Mesenchymal stem cell (in vitro differentiated cells and primary cell): ENCODE measurements at regions not wholly inside any gene's neighbourhood (a gene's known extent, or its start where the extent isn't known, plus 50 kb on each side); places are given as distances from the start of the nearest gene placed in this dataset.

ENCODE experiments used
- DNase-seq: peaks from one replicate; pipeline ENCODE4 v3.0.0-alpha.2; 2013
- H2AFZ ChIP-seq: one replicate; pipeline ENCODE4 v1.6.1; 2013; ENCODE audit warnings: low read depth, mild to moderate bottlenecking, control low read depth, inconsistent platforms, low read length, moderate library complexity
- H2AK5ac ChIP-seq: 2 replicates; pipeline ENCODE4 v1.6.1; 2013; ENCODE audit warnings: low read length, moderate library complexity, mild to moderate bottlenecking, inconsistent platforms; ENCODE audit not compliant: severe bottlenecking
- H2BK120ac ChIP-seq: one replicate; pipeline ENCODE4 v1.6.1; 2013; ENCODE audit warnings: low read depth, mild to moderate bottlenecking, inconsistent platforms, low read length, moderate library complexity
- H2BK12ac ChIP-seq, 2 experiments: one replicate each; pipeline ENCODE4 v1.6.1; 2013; ENCODE audit warnings: inconsistent platforms in 2 of 2, low read length in 2 of 2, mild to moderate bottlenecking in 2 of 2, moderate library complexity in 2 of 2, control low read depth in 1 of 2
- H2BK15ac ChIP-seq: one replicate; pipeline ENCODE4 v1.6.1; 2013; ENCODE audit warnings: mild to moderate bottlenecking, low read depth, inconsistent platforms; ENCODE audit not compliant: poor library complexity, severe bottlenecking
- H2BK5ac ChIP-seq: 2 replicates; pipeline ENCODE4 v1.6.1; 2013; ENCODE audit warnings: low read depth, mild to moderate bottlenecking, low read length, control low read depth, inconsistent platforms; ENCODE audit not compliant: poor library complexity, severe bottlenecking
- H3K14ac ChIP-seq, 2 experiments: one replicate each; pipeline ENCODE4 v1.6.1; 2013; ENCODE audit warnings: inconsistent platforms in 2 of 2, low read length in 2 of 2, control low read depth in 1 of 2, mild to moderate bottlenecking in 1 of 2, moderate library complexity in 1 of 2
- H3K18ac ChIP-seq, 2 experiments: one replicate each; pipeline ENCODE4 v1.6.1; 2013; ENCODE audit warnings: inconsistent platforms in 2 of 2, low read length in 2 of 2, control low read depth in 1 of 2, low read depth in 1 of 2, mild to moderate bottlenecking in 1 of 2
- H3K23ac ChIP-seq, 2 experiments: one replicate each; pipeline ENCODE4 v1.6.1; 2013; ENCODE audit warnings: inconsistent platforms in 2 of 2, low read length in 2 of 2, mild to moderate bottlenecking in 2 of 2, moderate library complexity in 2 of 2, control low read depth in 1 of 2
- H3K27ac ChIP-seq: 2 replicates; pipeline ENCODE4 v1.5.1; 2013; ENCODE audit warnings: mild to moderate bottlenecking, moderate library complexity, low read length, control low read depth, inconsistent platforms; ENCODE audit not compliant: poor library complexity, severe bottlenecking
- H3K27me3 ChIP-seq, 2 experiments: 2 replicates each; pipeline versions ENCODE4 v1.6.1 to v1.7.0; 2013; ENCODE audit warnings: low read length in 2 of 2, mild to moderate bottlenecking in 2 of 2, moderate library complexity in 2 of 2, control low read depth in 1 of 2, inconsistent platforms in 1 of 2; ENCODE audit not compliant: control insufficient read depth in 1 of 2, insufficient read depth in 1 of 2
- H3K36me3 ChIP-seq, 2 experiments: 2 replicates each; pipeline versions ENCODE4 v1.6.1 to v1.7.0; 2013; ENCODE audit warnings: low read length in 2 of 2, control low read depth in 1 of 2, inconsistent platforms in 1 of 2, low read depth in 1 of 2, mild to moderate bottlenecking in 1 of 2; ENCODE audit not compliant: insufficient read depth in 2 of 2, control insufficient read depth in 1 of 2
- H3K4ac ChIP-seq, 2 experiments: one replicate each; pipeline ENCODE4 v1.6.1; 2013; ENCODE audit warnings: inconsistent platforms in 2 of 2, low read length in 2 of 2, mild to moderate bottlenecking in 2 of 2, moderate library complexity in 2 of 2, control low read depth in 1 of 2, low read depth in 1 of 2
- H3K4me1 ChIP-seq: 2 replicates; pipeline ENCODE4 v1.6.1; 2013; ENCODE audit warnings: low read depth, low read length, control low read depth; ENCODE audit not compliant: control insufficient read depth, insufficient read depth
- H3K4me2 ChIP-seq: 2 replicates; pipeline ENCODE4 v1.6.1; 2013; ENCODE audit warnings: low read length, mild to moderate bottlenecking, inconsistent platforms; ENCODE audit not compliant: poor library complexity, severe bottlenecking
- H3K4me3 ChIP-seq, 2 experiments: 2 replicates each; pipeline versions ENCODE4 v1.5.1 to v1.7.0; 2013; ENCODE audit warnings: low read length in 2 of 2, mild to moderate bottlenecking in 2 of 2, control low read depth in 1 of 2, low read depth in 1 of 2; ENCODE audit not compliant: insufficient read depth in 1 of 2
- H3K79me1 ChIP-seq: replicated peaks from 2 replicates; pipeline ENCODE4 v1.6.1; 2013; ENCODE audit warnings: mild to moderate bottlenecking, control low read depth, low read length, inconsistent platforms; ENCODE audit not compliant: poor library complexity, severe bottlenecking
- H3K9ac ChIP-seq: 2 replicates; pipeline ENCODE4 v1.7.0; 2013; ENCODE audit warnings: mild to moderate bottlenecking, low read length, moderate library complexity
- H3K9me3 ChIP-seq: 2 replicates; pipeline ENCODE4 v1.7.0; 2013; ENCODE audit warnings: mild to moderate bottlenecking, low read length; ENCODE audit not compliant: control insufficient read depth
- H4K8ac ChIP-seq: one replicate; pipeline ENCODE4 v1.6.1; 2013; ENCODE audit warnings: inconsistent platforms, mild to moderate bottlenecking, low read length, moderate library complexity
- H4K91ac ChIP-seq: one replicate; pipeline ENCODE4 v1.6.1; 2013; ENCODE audit warnings: mild to moderate bottlenecking, low read length, inconsistent platforms
- WGBS: methylation state at CpG from one replicate; pipeline ENCODE4 v1.1.7; 2013; ENCODE audit warnings: mixed read lengths; 5-methylcytosine and 5-hydroxymethylcytosine counted together

DNA sequence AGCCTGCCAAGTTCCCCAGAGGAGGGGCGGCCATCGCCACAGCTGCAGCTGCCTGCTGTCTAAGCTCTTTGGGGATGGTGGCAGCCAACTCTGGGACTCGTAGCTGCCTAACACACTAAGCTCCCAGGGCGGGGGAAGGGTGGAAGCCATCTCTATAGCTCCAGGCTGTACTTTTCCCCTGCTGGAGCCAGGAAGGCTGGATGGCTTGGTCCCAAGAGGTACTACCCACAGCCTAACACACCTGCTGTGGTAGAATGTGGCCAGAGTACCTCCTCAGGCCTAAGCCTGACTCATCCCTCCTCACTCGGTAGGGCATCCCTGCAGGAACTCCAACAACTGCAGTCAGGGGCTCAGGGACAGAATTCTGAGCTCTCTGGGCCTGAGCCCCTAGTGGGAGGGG, 151.7 kb upstream of the TAC1 start:
- no peak overlapping the region for H4K8ac ChIP-seq
- no peak overlapping the region for H2BK5ac ChIP-seq
- no peaks in the 10 kb centered on the region for H3K27me3 ChIP-seq
- H2AFZ ChIP-seq = no peak overlapping the region
- no peak overlapping the region for H2BK15ac ChIP-seq
- no peak overlapping the region for H4K91ac ChIP-seq
- H3K18ac ChIP-seq = no peak overlapping the region
- H3K4me3 ChIP-seq = no peak overlapping the region
- no peak for DNase-seq
- no peak overlapping the region for H3K23ac ChIP-seq
- no peak overlapping the region for H3K14ac ChIP-seq
- no peak overlapping the region for H2BK120ac ChIP-seq
- H2AK5ac ChIP-seq = no peak overlapping the region
- no peak overlapping the region for H3K27ac ChIP-seq
- 77% methylated on average over 4 of the region's 5 CpGs for WGBS
- no peaks in the 10 kb centered on the region for H3K36me3 ChIP-seq
- H3K79me1 ChIP-seq = no peaks in the 10 kb centered on the region
- no peak overlapping the region for H3K4ac ChIP-seq
- no peaks in the 10 kb centered on the region for H3K4me1 ChIP-seq
- H3K9ac ChIP-seq = no peak overlapping the region
- H3K4me2 ChIP-seq = no peak overlapping the region
- H3K9me3 ChIP-seq = peaks cover 18% of the 10 kb centered on the region
- H2BK12ac ChIP-seq = no peak overlapping the region

DNA sequence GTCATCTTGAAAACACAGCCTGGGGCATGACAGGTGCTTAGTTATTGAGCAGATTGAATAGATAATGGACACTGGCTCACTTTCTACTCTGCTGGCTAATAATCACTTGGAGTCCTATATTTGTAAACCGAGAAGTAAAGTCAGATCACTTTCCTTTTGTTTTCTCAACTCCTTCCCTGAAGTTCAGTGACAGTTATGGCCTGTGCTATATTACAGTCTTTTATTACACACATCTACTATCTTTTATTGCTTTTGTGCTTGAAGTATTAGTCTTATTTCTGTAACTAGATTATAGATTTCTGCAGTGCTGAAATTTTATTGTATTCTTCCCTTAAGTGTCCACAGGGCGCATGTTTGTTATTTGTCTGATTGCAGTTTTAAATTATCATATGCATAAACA, 136.4 kb upstream of the TAC1 start:
- Histone ChIP-seq H3K9me3 (peaks cover 9% of the 10 kb centered on the region), H2BK12ac (no peak overlapping the region), H3K4ac (no peak overlapping the region), H3K23ac (no peak overlapping the region), H3K9ac (no peak overlapping the region), H3K4me1 (no peaks in the 10 kb centered on the region), H2BK15ac (no peak overlapping the region), H3K27ac (no peak overlapping the region), H3K79me1 (no peaks in the 10 kb centered on the region), H2BK120ac (no peak overlapping the region), H3K4me3 (no peak overlapping the region), H2AK5ac (no peak overlapping the region), H2BK5ac (no peak overlapping the region), H3K18ac (no peak overlapping the region), H3K4me2 (no peak overlapping the region), H3K27me3 (no peaks in the 10 kb centered on the region), H2AFZ (no peak overlapping the region), H4K8ac (no peak overlapping the region), H3K14ac (no peak overlapping the region), H3K36me3 (no peaks in the 10 kb centered on the region), H4K91ac (no peak overlapping the region)
- DNase-seq = no peak
- WGBS = no CpG with 5 or more reads among the region's 2 CpGs

DNA sequence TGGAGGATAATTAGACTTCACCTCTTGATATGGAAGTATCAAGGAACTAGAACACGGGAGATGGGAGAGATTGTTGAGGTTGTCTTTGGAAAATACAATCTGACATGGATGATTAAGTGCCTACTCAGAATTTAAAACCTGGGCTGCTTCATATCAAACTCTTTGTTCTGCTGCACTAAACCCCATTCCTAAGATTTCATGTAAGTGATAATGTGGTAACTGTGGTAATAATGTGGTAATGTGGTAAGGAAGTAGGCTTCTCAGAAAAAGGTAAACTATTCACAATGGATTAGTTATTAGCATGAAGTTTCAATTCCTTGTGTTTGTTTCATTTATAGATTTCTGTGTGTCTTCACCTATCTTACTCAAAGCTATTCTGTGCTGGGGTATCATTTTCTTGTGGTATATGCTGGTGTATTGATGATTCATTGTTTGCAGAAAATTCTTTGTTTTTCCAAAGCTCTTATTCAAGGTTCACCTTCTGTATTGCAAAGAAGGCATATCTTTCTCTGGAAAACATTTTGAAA, 129.9 kb upstream of the TAC1 start:
- Histone ChIP-seq H3K23ac (no peak overlapping the region), H2BK120ac (no peak overlapping the region), H3K4me3 (no peak overlapping the region), H3K9ac (no peak overlapping the region), H2AFZ (no peak overlapping the region), H3K36me3 (no peaks in the 10 kb centered on the region), H4K91ac (no peak overlapping the region), H2BK5ac (no peak overlapping the region), H3K4ac (no peak overlapping the region), H2AK5ac (no peak overlapping the region), H3K27ac (no peak overlapping the region), H3K18ac (no peak overlapping the region), H3K9me3 (peaks cover 19% of the 10 kb centered on the region), H3K79me1 (no peaks in the 10 kb centered on the region), H3K14ac (no peak overlapping the region), H2BK12ac (no peak overlapping the region), H3K27me3 (no peaks in the 10 kb centered on the region), H4K8ac (no peak overlapping the region), H3K4me1 (no peaks in the 10 kb centered on the region), H3K4me2 (no peak overlapping the region), H2BK15ac (no peak overlapping the region)
- 67% methylated on average over 1 of the region's 1 CpG for WGBS
- DNase-seq = no peak

DNA sequence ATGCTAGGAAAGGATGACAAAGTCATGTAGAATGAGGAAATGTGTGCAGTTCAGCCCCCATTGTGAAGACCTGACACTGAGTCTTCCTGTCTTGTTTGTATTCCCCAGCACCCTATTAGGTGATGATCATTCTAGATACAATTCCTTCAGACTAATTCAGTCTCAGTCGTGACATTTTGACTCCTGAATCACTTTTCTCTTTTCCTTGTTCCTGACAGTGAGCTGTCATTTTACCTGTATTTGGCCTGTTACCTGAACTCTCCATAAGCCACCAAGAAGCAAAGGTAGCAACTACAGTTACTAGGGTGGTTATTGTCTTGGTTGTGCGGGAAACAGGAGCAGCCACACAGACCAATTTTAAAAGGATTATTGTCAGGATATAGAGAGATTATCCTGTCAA, 111.4 kb upstream of the TAC1 start:
- H3K4me2 ChIP-seq = no peak overlapping the region
- no peaks in the 10 kb centered on the region for H3K36me3 ChIP-seq
- no peaks in the 10 kb centered on the region for H3K79me1 ChIP-seq
- H3K9me3 ChIP-seq = no peaks in the 10 kb centered on the region
- no peak overlapping the region for H2AFZ ChIP-seq
- H2AK5ac ChIP-seq = no peak overlapping the region
- H3K18ac ChIP-seq = no peak overlapping the region
- 40% methylated on average over 1 of the region's 2 CpGs for WGBS
- H4K91ac ChIP-seq = no peak overlapping the region
- H3K4me1 ChIP-seq = no peaks in the 10 kb centered on the region
- H3K9ac ChIP-seq = no peak overlapping the region
- H2BK12ac ChIP-seq = no peak overlapping the region
- no peak overlapping the region for H2BK5ac ChIP-seq
- no peak overlapping the region for H3K27ac ChIP-seq
- no peak for DNase-seq
- H2BK15ac ChIP-seq = no peak overlapping the region
- H3K23ac ChIP-seq = no peak overlapping the region
- H3K27me3 ChIP-seq = no peaks in the 10 kb centered on the region
- no peak overlapping the region for H3K4me3 ChIP-seq
- H3K4ac ChIP-seq = no peak overlapping the region
- no peak overlapping the region for H4K8ac ChIP-seq
- H2BK120ac ChIP-seq = no peak overlapping the region
- H3K14ac ChIP-seq = no peak overlapping the region
